ENCODE measurements at regions not wholly inside any gene's neighbourhood (a gene's known extent, or its start where the extent isn't known, plus 50 kb on each side); places are given as distances from the start of the nearest gene placed in this dataset.
"Not testable (repeated sequence)": the region's sequence is repeated elsewhere in the genome, so short reads cannot be mapped to it uniquely, and the experiment has no call there.

GRCh38 chr15:30195355-30196008 is 60.6 kb downstream of the GOLGA8T start:
- Histone ChIP-seq H3K4me3 (ENCODE audit: low read length) (peak overlapping the region; percentile 67), H3K4me2 (ENCODE audit: low read length) (0 out of 2 replicates have a peak overlapping the region, but pooled peaks have one; percentile 20), H3K9ac (ENCODE audit: low read length) (peak overlapping the region; percentile 35; the same call in 1 of the 2 replicates)
- H2AFZ ChIP-seq (ENCODE audit: low read depth, low read length); H4K20me1 ChIP-seq (ENCODE audit: insufficient read depth, low read length); H3K4me1 ChIP-seq (ENCODE audit: low read length); H3K27me3 ChIP-seq (ENCODE audit: low read depth, low read length); H3K79me2 ChIP-seq (ENCODE audit: low read length); H3K9me3 ChIP-seq (ENCODE audit: insufficient read depth, low read length); H3K36me3 ChIP-seq (replicated peaks; ENCODE audit: low read depth, low read length); H3K27ac ChIP-seq (ENCODE audit: low read length): not testable (repeated sequence)

GRCh38 chr15:30196009-30196375 is 61.1 kb downstream of the GOLGA8T start:
- not testable (repeated sequence) for H3K27ac ChIP-seq (ENCODE audit: low read length); H3K36me3 ChIP-seq (replicated peaks; ENCODE audit: low read depth, low read length); H4K20me1 ChIP-seq (ENCODE audit: insufficient read depth, low read length); H2AFZ ChIP-seq (ENCODE audit: low read depth, low read length); H3K9me3 ChIP-seq (ENCODE audit: insufficient read depth, low read length); H3K4me1 ChIP-seq (ENCODE audit: low read length); H3K79me2 ChIP-seq (ENCODE audit: low read length); H3K27me3 ChIP-seq (ENCODE audit: low read depth, low read length)
- Histone ChIP-seq H3K9ac (ENCODE audit: low read length) (peak overlapping the region; percentile 35; the same call in 1 of the 2 replicates), H3K4me3 (ENCODE audit: low read length) (peak overlapping the region; percentile 67), H3K4me2 (ENCODE audit: low read length) (0 out of 2 replicates have a peak overlapping the region, but pooled peaks have one; percentile 20)

GRCh38 chr15:30196769-30197168 is 61.9 kb downstream of the GOLGA8T start:
- H3K4me3 ChIP-seq (ENCODE audit: low read length); H4K20me1 ChIP-seq (ENCODE audit: insufficient read depth, low read length); H3K36me3 ChIP-seq (replicated peaks; ENCODE audit: low read depth, low read length); H3K79me2 ChIP-seq (ENCODE audit: low read length); H3K9me3 ChIP-seq (ENCODE audit: insufficient read depth, low read length); H3K4me2 ChIP-seq (ENCODE audit: low read length); H3K4me1 ChIP-seq (ENCODE audit: low read length); H3K27me3 ChIP-seq (ENCODE audit: low read depth, low read length); H3K27ac ChIP-seq (ENCODE audit: low read length); H3K9ac ChIP-seq (ENCODE audit: low read length); H2AFZ ChIP-seq (ENCODE audit: low read depth, low read length): not testable (repeated sequence)

- H2AFZ ChIP-seq (ENCODE audit: low read depth, low read length); H3K9me3 ChIP-seq (ENCODE audit: insufficient read depth, low read length); H3K4me2 ChIP-seq (ENCODE audit: low read length); H3K4me1 ChIP-seq (ENCODE audit: low read length); H3K36me3 ChIP-seq (replicated peaks; ENCODE audit: low read depth, low read length); H3K27me3 ChIP-seq (ENCODE audit: low read depth, low read length); H3K9ac ChIP-seq (ENCODE audit: low read length); H3K79me2 ChIP-seq (ENCODE audit: low read length); H3K4me3 ChIP-seq (ENCODE audit: low read length); H3K27ac ChIP-seq (ENCODE audit: low read length); H4K20me1 ChIP-seq (ENCODE audit: insufficient read depth, low read length): not testable (repeated sequence)
These were observed 66.7 kb downstream of the GOLGA8T start for GRCh38 chr15:30201517-30201916.

DNA sequence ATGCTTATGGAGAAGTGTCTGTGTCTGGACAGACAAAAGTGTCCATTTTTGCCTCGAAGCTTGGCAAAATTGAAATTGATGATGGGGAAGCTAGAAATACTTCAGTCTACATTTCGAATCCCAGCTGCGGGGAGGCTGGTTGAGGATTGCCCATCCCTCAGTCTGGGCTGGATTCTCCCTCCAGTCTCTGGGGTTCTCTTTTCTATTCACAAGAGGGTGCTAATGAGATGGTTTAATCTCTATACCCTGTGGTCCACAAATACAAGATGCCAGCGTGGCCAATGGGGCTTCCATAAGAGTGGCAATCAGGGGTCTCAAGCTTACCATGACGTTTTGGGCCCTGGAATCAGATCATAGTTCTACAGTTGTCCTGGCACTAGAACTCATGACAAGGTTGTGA is 78.9 kb downstream of the GOLGA8T start:
- not testable (repeated sequence) for H3K4me3 ChIP-seq (ENCODE audit: low read length); H3K27ac ChIP-seq (ENCODE audit: low read length); H3K9ac ChIP-seq (ENCODE audit: low read length); H3K79me2 ChIP-seq (ENCODE audit: low read length); H3K9me3 ChIP-seq (ENCODE audit: insufficient read depth, low read length); H3K4me2 ChIP-seq (ENCODE audit: low read length); H3K4me1 ChIP-seq (ENCODE audit: low read length); H3K36me3 ChIP-seq (replicated peaks; ENCODE audit: low read depth, low read length); H4K20me1 ChIP-seq (ENCODE audit: insufficient read depth, low read length); H3K27me3 ChIP-seq (ENCODE audit: low read depth, low read length); H2AFZ ChIP-seq (ENCODE audit: low read depth, low read length)

GRCh38 chr15:30221803-30222202 is 87.0 kb downstream of the GOLGA8T start:
- H3K27ac ChIP-seq (ENCODE audit: low read length); H3K9me3 ChIP-seq (ENCODE audit: insufficient read depth, low read length); H3K79me2 ChIP-seq (ENCODE audit: low read length); H3K9ac ChIP-seq (ENCODE audit: low read length); H3K36me3 ChIP-seq (replicated peaks; ENCODE audit: low read depth, low read length); H3K4me1 ChIP-seq (ENCODE audit: low read length); H3K27me3 ChIP-seq (ENCODE audit: low read depth, low read length); H3K4me3 ChIP-seq (ENCODE audit: low read length); H2AFZ ChIP-seq (ENCODE audit: low read depth, low read length); H4K20me1 ChIP-seq (ENCODE audit: insufficient read depth, low read length); H3K4me2 ChIP-seq (ENCODE audit: low read length): not testable (repeated sequence)

DNA sequence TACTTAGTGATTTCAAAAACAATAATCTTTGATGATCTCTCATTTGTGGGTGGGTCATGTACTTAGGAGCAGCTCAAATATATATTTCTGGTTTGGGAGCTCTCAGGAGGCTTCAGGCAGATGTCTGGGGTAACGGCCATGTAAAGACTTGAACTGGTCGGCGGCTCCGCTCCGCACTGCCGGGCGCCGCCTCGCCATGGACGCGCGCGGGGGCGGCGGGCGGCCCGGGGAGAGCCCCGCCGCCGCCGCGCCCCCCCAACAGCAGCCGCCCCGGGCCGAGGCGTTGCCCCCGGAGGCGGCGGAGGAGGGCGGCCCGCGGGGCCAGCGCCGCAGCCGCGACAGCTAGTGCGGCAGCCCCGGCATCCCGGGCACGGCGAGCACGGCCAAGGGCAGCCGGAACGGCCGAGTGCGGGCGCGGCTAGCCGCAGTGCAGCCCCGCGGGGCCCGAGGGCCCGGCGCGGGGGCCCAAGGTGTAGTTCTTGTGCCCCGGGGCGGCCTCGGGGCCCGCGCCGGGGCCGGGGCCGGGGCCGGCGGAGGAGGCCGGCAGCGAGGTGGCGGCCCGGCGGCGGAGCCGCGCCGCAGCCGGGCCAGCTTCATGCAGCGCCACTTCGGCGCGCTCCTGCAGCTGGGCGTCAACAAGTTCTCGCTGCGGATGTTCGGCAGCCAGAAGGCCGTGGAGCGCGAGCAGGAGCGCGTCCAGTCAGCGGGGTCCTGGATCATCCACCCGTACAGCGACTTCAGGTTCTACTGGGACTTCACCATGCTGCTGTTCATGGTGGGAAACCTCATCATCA is 88.1 kb downstream of the GOLGA8T start:
- not testable (repeated sequence) for H3K4me1 ChIP-seq (ENCODE audit: low read length); H3K27me3 ChIP-seq (ENCODE audit: low read depth, low read length); H3K79me2 ChIP-seq (ENCODE audit: low read length); H4K20me1 ChIP-seq (ENCODE audit: insufficient read depth, low read length); H3K9ac ChIP-seq (ENCODE audit: low read length); H3K4me2 ChIP-seq (ENCODE audit: low read length); H3K4me3 ChIP-seq (ENCODE audit: low read length); H3K9me3 ChIP-seq (ENCODE audit: insufficient read depth, low read length); H3K27ac ChIP-seq (ENCODE audit: low read length); H2AFZ ChIP-seq (ENCODE audit: low read depth, low read length); H3K36me3 ChIP-seq (replicated peaks; ENCODE audit: low read depth, low read length)

DNA sequence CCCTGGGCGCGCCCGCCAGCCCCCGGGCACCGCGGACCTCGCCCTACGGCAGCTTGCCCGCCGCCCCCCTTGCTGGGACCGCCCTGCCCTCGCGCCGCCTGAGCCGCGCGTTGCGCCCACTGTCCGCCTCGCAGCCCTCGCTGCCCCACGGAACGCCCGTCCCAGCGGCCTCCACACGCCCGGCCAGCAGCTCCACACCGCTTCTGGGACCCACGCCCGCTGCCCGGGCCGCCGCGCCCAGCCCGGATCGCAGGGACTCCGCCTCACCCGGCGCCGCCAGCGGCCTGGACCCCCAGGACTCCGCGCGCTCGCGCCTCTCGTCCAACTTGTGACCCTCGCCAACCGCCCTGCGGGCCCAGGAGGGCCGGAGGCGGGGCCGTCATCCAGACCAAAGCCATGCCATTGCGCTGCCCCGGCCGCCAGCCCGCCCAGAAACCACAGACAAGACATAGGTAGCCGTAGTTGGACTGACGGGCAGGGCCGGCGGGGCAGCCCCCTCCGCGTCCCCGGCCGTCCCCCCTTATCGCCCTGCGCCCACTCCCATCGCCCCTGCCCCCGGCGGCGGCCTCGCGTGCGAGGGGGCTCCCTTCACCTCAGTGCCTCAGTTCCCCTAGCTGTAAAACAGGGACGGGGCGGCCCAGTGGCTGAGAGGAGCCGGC is 90.5 kb downstream of the GOLGA8T start:
- not testable (repeated sequence) for H3K4me3 ChIP-seq (ENCODE audit: low read length); H3K9ac ChIP-seq (ENCODE audit: low read length); H3K9me3 ChIP-seq (ENCODE audit: insufficient read depth, low read length); H3K79me2 ChIP-seq (ENCODE audit: low read length); H3K27me3 ChIP-seq (ENCODE audit: low read depth, low read length); H4K20me1 ChIP-seq (ENCODE audit: insufficient read depth, low read length); H2AFZ ChIP-seq (ENCODE audit: low read depth, low read length); H3K4me2 ChIP-seq (ENCODE audit: low read length); H3K4me1 ChIP-seq (ENCODE audit: low read length); H3K27ac ChIP-seq (ENCODE audit: low read length); H3K36me3 ChIP-seq (replicated peaks; ENCODE audit: low read depth, low read length)

DNA sequence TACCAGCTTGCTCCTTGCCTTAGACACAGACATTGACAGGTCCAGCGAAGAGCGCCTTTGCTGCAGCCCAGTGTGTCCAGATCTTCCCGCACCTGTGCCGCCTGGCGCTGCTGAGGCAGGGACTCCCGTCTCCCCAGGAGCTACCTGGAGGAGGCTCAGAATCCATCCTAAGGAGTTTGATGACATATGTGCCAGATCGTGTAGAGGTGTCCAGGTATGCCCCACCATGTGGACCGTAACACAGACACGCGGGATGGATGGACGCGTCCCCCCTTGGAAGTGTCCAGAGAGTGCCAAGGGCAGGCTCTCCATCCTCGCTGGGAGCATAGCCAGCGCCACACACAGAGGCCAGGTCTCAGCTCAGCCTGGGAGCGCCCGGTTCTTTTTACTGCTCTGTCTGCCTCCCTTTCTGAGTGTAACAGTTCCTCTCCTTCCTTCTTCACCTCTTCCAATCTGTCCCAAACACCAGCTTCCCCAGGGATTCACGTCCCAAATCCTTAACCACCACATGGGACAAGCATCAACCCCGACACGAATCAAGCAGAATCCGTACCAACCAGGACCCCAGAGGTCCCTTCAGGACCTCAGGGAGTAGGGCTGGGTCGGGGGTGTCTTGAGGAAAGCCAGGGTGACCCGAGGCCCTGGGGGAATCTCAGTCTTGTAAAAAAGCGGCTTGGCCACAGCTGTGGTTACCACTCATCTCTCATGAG is 126.7 kb downstream of the GOLGA8T start:
- H3K27me3 ChIP-seq (ENCODE audit: low read depth, low read length); H2AFZ ChIP-seq (ENCODE audit: low read depth, low read length); H3K27ac ChIP-seq (ENCODE audit: low read length); H3K4me2 ChIP-seq (ENCODE audit: low read length); H4K20me1 ChIP-seq (ENCODE audit: insufficient read depth, low read length); H3K36me3 ChIP-seq (replicated peaks; ENCODE audit: low read depth, low read length); H3K9ac ChIP-seq (ENCODE audit: low read length); H3K9me3 ChIP-seq (ENCODE audit: insufficient read depth, low read length); H3K79me2 ChIP-seq (ENCODE audit: low read length); H3K4me3 ChIP-seq (ENCODE audit: low read length); H3K4me1 ChIP-seq (ENCODE audit: low read length): not testable (repeated sequence)
